ENCODE measurements at regions not wholly inside any gene's neighbourhood (a gene's known extent, or its start where the extent isn't known, plus 50 kb on each side); places are given as distances from the start of the nearest gene placed in this dataset.

DNA sequence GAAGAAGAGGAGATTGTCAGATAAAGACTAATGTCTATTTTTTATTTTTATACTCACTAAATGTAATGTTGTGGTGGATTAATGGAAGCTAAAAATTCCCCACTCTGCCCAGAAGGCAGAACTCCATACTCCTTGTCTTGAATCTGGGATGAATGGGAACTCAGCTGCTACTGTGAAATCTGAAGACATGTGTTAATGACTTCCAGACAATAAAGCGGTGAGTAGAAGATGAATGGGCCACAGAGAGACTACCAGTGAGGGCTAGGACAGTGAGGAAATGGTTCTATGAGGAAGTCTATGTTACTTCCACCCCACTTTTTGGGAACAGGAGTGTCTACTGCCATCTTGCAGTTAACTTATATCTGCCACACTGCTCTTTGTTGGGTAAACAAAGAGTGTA lies 726.9 kb downstream of the CDH8 start:
- H3K27ac Mint-ChIP-seq (ENCODE audit: unreplicated experiment), result no peak overlapping the region

GRCh38 chr16:61306204-61306603 lies 730.0 kb downstream of the CDH8 start:
- Mint-ChIP-seq H3K27me3 (ENCODE audit: unreplicated experiment) (no peaks in the 10 kb centered on the region), H3K4me1 (ENCODE audit: low read depth, unreplicated experiment) (peaks cover 3% of the 10 kb centered on the region), H3K36me3 (ENCODE audit: unreplicated experiment) (no peaks in the 10 kb centered on the region), H3K9me3 (ENCODE audit: unreplicated experiment) (no peaks in the 10 kb centered on the region), H3K4me3 (ENCODE audit: unreplicated experiment) (no peak overlapping the region), H3K27ac (ENCODE audit: unreplicated experiment) (no peak overlapping the region)
- TF ChIP-seq CTCF (IDR thresholded peaks at IDR 0.05; ENCODE audit: partially characterized antibody, unreplicated experiment), result no peak
- no peak for DNase-seq

More for the DNA sequence above, 726.9 kb downstream of the CDH8 start:
- Mint-ChIP-seq H3K4me3 (ENCODE audit: unreplicated experiment) (no peak overlapping the region), H3K36me3 (ENCODE audit: unreplicated experiment) (peaks cover 4% of the 10 kb centered on the region), H3K4me1 (ENCODE audit: low read depth, unreplicated experiment) (peaks cover 3% of the 10 kb centered on the region), H3K27me3 (ENCODE audit: unreplicated experiment) (no peaks in the 10 kb centered on the region), H3K9me3 (ENCODE audit: unreplicated experiment) (no peaks in the 10 kb centered on the region)
- DNase-seq, result no peak
- TF ChIP-seq CTCF (IDR thresholded peaks at IDR 0.05; ENCODE audit: partially characterized antibody, unreplicated experiment), result no peak

DNA sequence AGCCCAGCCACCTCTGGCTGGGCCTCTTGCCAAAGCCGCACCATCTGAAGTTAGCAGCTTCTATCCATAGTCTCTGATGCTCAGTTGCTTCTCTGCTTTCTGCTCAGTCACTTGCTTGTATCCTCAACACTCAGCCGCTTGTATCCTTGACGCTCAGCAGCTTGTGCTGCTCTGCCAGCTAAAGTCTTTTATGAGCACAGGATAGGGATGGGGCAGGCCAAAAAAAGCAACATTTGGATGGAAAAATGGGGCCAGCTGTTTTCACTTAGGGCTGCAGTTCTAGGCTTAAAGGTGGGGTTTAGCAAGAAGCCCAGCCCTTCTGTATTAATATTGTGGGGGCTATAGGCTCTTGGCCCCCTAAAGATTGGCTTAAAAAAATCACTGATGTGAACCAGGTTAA lies 739.4 kb downstream of the CDH8 start:
- no peak for DNase-seq
- no peaks in the 10 kb centered on the region for H3K4me1 Mint-ChIP-seq (ENCODE audit: low read depth, unreplicated experiment)
- no peaks in the 10 kb centered on the region for H3K36me3 Mint-ChIP-seq (ENCODE audit: unreplicated experiment)

DNA sequence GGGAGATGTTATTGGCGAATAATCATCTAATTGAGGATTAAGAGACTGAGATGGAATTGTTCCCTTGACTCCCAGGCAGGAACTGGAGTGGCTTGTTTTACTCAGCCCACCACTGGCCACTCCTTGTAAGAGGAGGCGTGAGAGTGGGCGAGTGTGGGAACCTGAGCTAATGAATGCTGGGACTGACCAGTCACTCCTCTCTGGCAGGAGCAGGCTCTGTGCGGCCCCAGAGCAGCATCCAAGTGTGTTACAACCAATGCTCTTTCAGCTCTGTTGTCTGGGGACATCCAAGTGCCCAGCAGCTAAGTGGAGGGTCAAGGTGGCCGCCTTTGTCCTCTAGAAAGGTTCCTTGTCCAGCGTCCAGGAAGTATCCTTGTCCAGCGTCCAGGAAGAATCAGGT lies 739.9 kb downstream of the CDH8 start:
- Mint-ChIP-seq H3K27ac (ENCODE audit: unreplicated experiment) (no peak overlapping the region), H3K27me3 (ENCODE audit: unreplicated experiment) (no peaks in the 10 kb centered on the region), H3K4me1 (ENCODE audit: low read depth, unreplicated experiment) (no peaks in the 10 kb centered on the region), H3K36me3 (ENCODE audit: unreplicated experiment) (no peaks in the 10 kb centered on the region), H3K9me3 (ENCODE audit: unreplicated experiment) (no peaks in the 10 kb centered on the region), H3K4me3 (ENCODE audit: unreplicated experiment) (no peak overlapping the region)
- DNase-seq, result no peak
- TF ChIP-seq CTCF (IDR thresholded peaks at IDR 0.05; ENCODE audit: partially characterized antibody, unreplicated experiment), result no peak

More for the DNA sequence above, 739.4 kb downstream of the CDH8 start:
- Mint-ChIP-seq H3K27ac (ENCODE audit: unreplicated experiment) (no peak overlapping the region), H3K9me3 (ENCODE audit: unreplicated experiment) (no peaks in the 10 kb centered on the region), H3K27me3 (ENCODE audit: unreplicated experiment) (no peaks in the 10 kb centered on the region), H3K4me3 (ENCODE audit: unreplicated experiment) (no peak overlapping the region)
- no peak for TF ChIP-seq CTCF (IDR thresholded peaks at IDR 0.05; ENCODE audit: partially characterized antibody, unreplicated experiment)

DNA sequence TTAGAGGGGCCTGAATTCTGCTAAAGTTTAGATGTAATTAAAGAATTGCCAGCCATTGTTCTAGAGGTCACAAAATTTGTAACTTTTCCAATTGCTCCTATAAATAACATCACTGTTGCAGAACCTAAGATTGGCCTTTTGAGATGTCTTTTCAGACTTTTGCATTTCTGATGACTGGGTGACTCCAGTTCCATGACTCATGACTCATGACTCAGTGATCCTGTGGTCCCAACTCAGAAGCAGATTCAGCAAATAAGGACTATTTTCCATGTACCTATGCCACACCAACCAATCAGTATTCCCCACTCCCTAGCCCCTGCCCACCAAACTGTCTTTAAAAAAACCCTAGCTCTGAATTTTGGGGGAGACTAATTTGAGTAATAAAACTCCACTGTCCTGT lies 740.9 kb downstream of the CDH8 start:
- H3K4me1 Mint-ChIP-seq (ENCODE audit: low read depth, unreplicated experiment), result no peaks in the 10 kb centered on the region
- H3K27ac Mint-ChIP-seq (ENCODE audit: unreplicated experiment), result no peak overlapping the region
- no peak for TF ChIP-seq CTCF (IDR thresholded peaks at IDR 0.05; ENCODE audit: partially characterized antibody, unreplicated experiment)
- H3K27me3 Mint-ChIP-seq (ENCODE audit: unreplicated experiment), result no peaks in the 10 kb centered on the region
- H3K9me3 Mint-ChIP-seq (ENCODE audit: unreplicated experiment), result no peaks in the 10 kb centered on the region
- no peaks in the 10 kb centered on the region for H3K36me3 Mint-ChIP-seq (ENCODE audit: unreplicated experiment)
- no peak overlapping the region for H3K4me3 Mint-ChIP-seq (ENCODE audit: unreplicated experiment)
- DNase-seq, result no peak

Measured in glutamatergic neuron (in vitro differentiated cells).